ENCODE measurements at regions not wholly inside any gene's neighbourhood (a gene's known extent, or its start where the extent isn't known, plus 50 kb on each side); places are given as distances from the start of the nearest gene placed in this dataset.

DNA sequence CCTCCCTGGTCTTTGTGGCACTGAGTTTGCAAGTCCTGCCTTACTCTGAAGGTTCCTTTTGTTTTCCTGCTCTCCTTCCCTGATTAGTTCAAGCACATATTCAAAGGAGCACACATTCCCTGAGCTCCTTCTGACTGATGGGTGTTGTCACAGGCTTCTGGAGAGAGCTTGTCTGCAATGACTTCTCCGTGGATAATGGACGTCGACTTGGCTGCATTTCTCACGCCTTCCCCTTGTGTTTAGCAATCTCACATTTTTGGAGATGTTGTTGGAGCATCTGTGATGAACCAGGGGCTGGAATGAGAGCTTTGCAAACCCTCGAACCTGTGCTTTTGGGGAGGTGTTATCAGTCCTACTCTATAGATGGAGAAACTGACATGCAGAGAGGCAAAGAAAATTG lies 375.4 kb upstream of the PROK2 start:
- H3K4me3 ChIP-seq: no peak overlapping the region
- H3K36me3 ChIP-seq (ENCODE audit: control insufficient read depth in 4 of 4, insufficient read depth in 4 of 4, low read length in 4 of 4): no peaks in the 10 kb centered on the region
- 59 to 81% methylated on average over 5 of the region's 5 CpGs for WGBS, 2 donors
- DNase-seq: no peak
- ATAC-seq (ENCODE audit: insufficient read depth, low FRiP score): no peak
- TF ChIP-seq, protein P1, sequence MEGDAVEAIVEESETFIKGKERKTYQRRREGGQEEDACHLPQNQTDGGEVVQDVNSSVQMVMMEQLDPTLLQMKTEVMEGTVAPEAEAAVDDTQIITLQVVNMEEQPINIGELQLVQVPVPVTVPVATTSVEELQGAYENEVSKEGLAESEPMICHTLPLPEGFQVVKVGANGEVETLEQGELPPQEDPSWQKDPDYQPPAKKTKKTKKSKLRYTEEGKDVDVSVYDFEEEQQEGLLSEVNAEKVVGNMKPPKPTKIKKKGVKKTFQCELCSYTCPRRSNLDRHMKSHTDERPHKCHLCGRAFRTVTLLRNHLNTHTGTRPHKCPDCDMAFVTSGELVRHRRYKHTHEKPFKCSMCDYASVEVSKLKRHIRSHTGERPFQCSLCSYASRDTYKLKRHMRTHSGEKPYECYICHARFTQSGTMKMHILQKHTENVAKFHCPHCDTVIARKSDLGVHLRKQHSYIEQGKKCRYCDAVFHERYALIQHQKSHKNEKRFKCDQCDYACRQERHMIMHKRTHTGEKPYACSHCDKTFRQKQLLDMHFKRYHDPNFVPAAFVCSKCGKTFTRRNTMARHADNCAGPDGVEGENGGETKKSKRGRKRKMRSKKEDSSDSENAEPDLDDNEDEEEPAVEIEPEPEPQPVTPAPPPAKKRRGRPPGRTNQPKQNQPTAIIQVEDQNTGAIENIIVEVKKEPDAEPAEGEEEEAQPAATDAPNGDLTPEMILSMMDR (IDR thresholded peaks at IDR 0.05; ENCODE audit: control extremely low read depth, extremely low read depth): no peak
- peaks cover 0 to 15% (median 2%) of the 10 kb centered on the region in 5 donors for H3K4me1 ChIP-seq (ENCODE audit: control insufficient read depth in 5 of 5, insufficient read depth in 5 of 5, low read length in 5 of 5)
- no peak overlapping the region for H3K9ac ChIP-seq (ENCODE audit: insufficient read depth in 1 of 2, low read length in 2 of 2)
- no peaks in the 10 kb centered on the region for H3K9me3 ChIP-seq (ENCODE audit: control insufficient read depth in 4 of 4, insufficient read depth in 3 of 4, low read length in 3 of 4)
- H3K27ac ChIP-seq (ENCODE audit: low read depth in 1 of 2, low read length in 1 of 2): no peak overlapping the region
- H3K27me3 ChIP-seq (ENCODE audit: control insufficient read depth in 3 of 3, insufficient read depth in 3 of 3, low read length in 2 of 3): peaks cover 0 to 9% (median 8%) of the 10 kb centered on the region in 3 donors

DNA sequence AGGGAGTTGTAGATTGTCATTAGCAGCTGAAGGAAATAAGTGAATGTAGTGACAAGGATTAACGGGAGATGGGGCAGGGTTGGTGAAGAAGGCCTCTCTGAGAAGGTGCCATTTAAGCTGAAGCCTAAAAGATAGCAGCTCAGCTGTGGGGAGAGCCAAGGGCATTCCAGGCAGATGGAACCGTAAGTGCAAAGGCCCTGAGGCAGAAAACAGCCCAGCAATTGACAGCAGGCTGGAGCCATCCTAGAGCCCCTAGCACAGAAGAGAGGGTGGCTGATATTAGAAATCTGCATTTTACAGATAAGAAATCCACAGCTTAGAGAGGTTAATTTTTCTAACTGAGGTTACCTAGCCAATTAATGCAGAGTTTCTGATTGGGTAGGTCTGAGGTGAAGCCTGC lies 374.5 kb upstream of the PROK2 start:
- Histone ChIP-seq H3K27me3 (ENCODE audit: control insufficient read depth in 3 of 3, insufficient read depth in 3 of 3, low read length in 2 of 3) (peaks cover 0 to 9% (median 8%) of the 10 kb centered on the region in 3 donors), H3K9me3 (ENCODE audit: control insufficient read depth in 4 of 4, insufficient read depth in 3 of 4, low read length in 3 of 4) (no peaks in the 10 kb centered on the region), H3K9ac (ENCODE audit: insufficient read depth in 1 of 2, low read length in 2 of 2) (no peak overlapping the region), H3K4me3 (no peak overlapping the region), H3K27ac (ENCODE audit: low read depth in 1 of 2, low read length in 1 of 2) (no peak overlapping the region), H3K4me1 (ENCODE audit: control insufficient read depth in 5 of 5, insufficient read depth in 5 of 5, low read length in 5 of 5) (peaks cover 0 to 21% (median 4%) of the 10 kb centered on the region in 5 donors), H3K36me3 (ENCODE audit: control insufficient read depth in 4 of 4, insufficient read depth in 4 of 4, low read length in 4 of 4) (no peaks in the 10 kb centered on the region)
- 93 to 96% methylated on average over 2 of the region's 2 CpGs for WGBS, 2 donors
- ATAC-seq (ENCODE audit: insufficient read depth, low FRiP score) (no peak), DNase-seq (no peak)
- TF ChIP-seq, protein P1 (IDR thresholded peaks at IDR 0.05; ENCODE audit: control extremely low read depth, extremely low read depth): no peak

- WGBS, 2 donors: 93 to 94% methylated on average over 15 of the region's 15 CpGs
- no peak for ATAC-seq (ENCODE audit: insufficient read depth, low FRiP score)
- TF ChIP-seq, protein P1 (IDR thresholded peaks at IDR 0.05; ENCODE audit: control extremely low read depth, extremely low read depth): no peak
- no peak for DNase-seq
- H3K9ac ChIP-seq (ENCODE audit: insufficient read depth in 1 of 2, low read length in 2 of 2): no peak overlapping the region
- peaks cover 0 to 21% (median 4%) of the 10 kb centered on the region in 5 donors for H3K4me1 ChIP-seq (ENCODE audit: control insufficient read depth in 5 of 5, insufficient read depth in 5 of 5, low read length in 5 of 5)
- H3K4me3 ChIP-seq: no peak overlapping the region
- peaks cover 0 to 3% (median 0%) of the 10 kb centered on the region in 4 donors for H3K9me3 ChIP-seq (ENCODE audit: control insufficient read depth in 4 of 4, insufficient read depth in 3 of 4, low read length in 3 of 4)
- H3K27me3 ChIP-seq (ENCODE audit: control insufficient read depth in 3 of 3, insufficient read depth in 3 of 3, low read length in 2 of 3): peaks cover 0 to 9% (median 8%) of the 10 kb centered on the region in 3 donors
- H3K36me3 ChIP-seq (ENCODE audit: control insufficient read depth in 4 of 4, insufficient read depth in 4 of 4, low read length in 4 of 4): no peaks in the 10 kb centered on the region
- no peak overlapping the region for H3K27ac ChIP-seq (ENCODE audit: low read depth in 1 of 2, low read length in 1 of 2)
Observed at GRCh38 chr3:72158639-72159326, 373.8 kb upstream of the PROK2 start.
